Stimulated activated naive CD8-positive, alpha-beta T cell treated with anti-CD3 and anti-CD28 coated beads, Interleukin-15, Interleukin-2, amounts not matched to agents 100 ng/mL and 50 ng/mL, for 24 hours (primary cell): ENCODE measurements at regions not wholly inside any gene's neighbourhood (a gene's known extent, or its start where the extent isn't known, plus 50 kb on each side); places are given as distances from the start of the nearest gene placed in this dataset.

Experiments used
- H3K27ac Mint-ChIP-seq: one replicate; pipeline ENCODE4 v1.8.0; 2021; ENCODE audit warnings: mild to moderate bottlenecking, mixed read lengths
- H3K27me3 Mint-ChIP-seq: one replicate; pipeline ENCODE4 v1.8.0; 2021; ENCODE audit warnings: mixed read lengths
- H3K36me3 Mint-ChIP-seq: one replicate; pipeline ENCODE4 v1.8.0; 2021; ENCODE audit warnings: low read depth, mixed read lengths
- H3K4me1 Mint-ChIP-seq: one replicate; pipeline ENCODE4 v1.8.0; 2021; ENCODE audit warnings: low read depth, mixed read lengths
- H3K4me3 Mint-ChIP-seq: one replicate; pipeline ENCODE4 v1.8.0; 2021; ENCODE audit warnings: mild to moderate bottlenecking, mixed read lengths
- H3K9me3 Mint-ChIP-seq: one replicate; pipeline ENCODE4 v1.8.0; 2021; ENCODE audit warnings: mixed read lengths

GRCh38 chrX:147739196-147739595 lies 172.5 kb upstream of the FMR1 start:
- Mint-ChIP-seq H3K27ac (no peak overlapping the region), H3K9me3 (no peaks in the 10 kb centered on the region), H3K4me1 (peaks cover 16% of the 10 kb centered on the region), H3K27me3 (no peaks in the 10 kb centered on the region), H3K4me3 (no peak overlapping the region), H3K36me3 (no peaks in the 10 kb centered on the region)

GRCh38 chrX:147741776-147742175 lies 169.9 kb upstream of the FMR1 start:
- H3K4me1 Mint-ChIP-seq = peaks cover 16% of the 10 kb centered on the region
- H3K9me3 Mint-ChIP-seq = no peaks in the 10 kb centered on the region
- peaks cover 6% of the 10 kb centered on the region for H3K27me3 Mint-ChIP-seq
- H3K27ac Mint-ChIP-seq = no peak overlapping the region
- no peaks in the 10 kb centered on the region for H3K36me3 Mint-ChIP-seq
- no peak overlapping the region for H3K4me3 Mint-ChIP-seq

- H3K36me3 Mint-ChIP-seq = no peaks in the 10 kb centered on the region
- H3K4me1 Mint-ChIP-seq = no peaks in the 10 kb centered on the region
- H3K27ac Mint-ChIP-seq = no peak overlapping the region
- no peaks in the 10 kb centered on the region for H3K9me3 Mint-ChIP-seq
- peaks cover 6% of the 10 kb centered on the region for H3K27me3 Mint-ChIP-seq
- no peak overlapping the region for H3K4me3 Mint-ChIP-seq
Measured at GRCh38 chrX:147749308-147749707, 162.4 kb upstream of the FMR1 start.

- Mint-ChIP-seq H3K4me3 (no peak overlapping the region), H3K27me3 (no peaks in the 10 kb centered on the region), H3K4me1 (peaks cover 2% of the 10 kb centered on the region), H3K9me3 (no peaks in the 10 kb centered on the region), H3K36me3 (no peaks in the 10 kb centered on the region), H3K27ac (no peak overlapping the region)
Measured at GRCh38 chrX:147757750-147758149, 154.0 kb upstream of the FMR1 start.

- no peak overlapping the region for H3K4me3 Mint-ChIP-seq
- peaks cover 6% of the 10 kb centered on the region for H3K4me1 Mint-ChIP-seq
- no peaks in the 10 kb centered on the region for H3K36me3 Mint-ChIP-seq
- no peak overlapping the region for H3K27ac Mint-ChIP-seq
- H3K9me3 Mint-ChIP-seq = no peaks in the 10 kb centered on the region
- no peaks in the 10 kb centered on the region for H3K27me3 Mint-ChIP-seq
Measured at GRCh38 chrX:147763131-147763530, 148.6 kb upstream of the FMR1 start.

- peaks cover 6% of the 10 kb centered on the region for H3K4me1 Mint-ChIP-seq
- H3K36me3 Mint-ChIP-seq = no peaks in the 10 kb centered on the region
- no peak overlapping the region for H3K4me3 Mint-ChIP-seq
- no peaks in the 10 kb centered on the region for H3K27me3 Mint-ChIP-seq
- no peaks in the 10 kb centered on the region for H3K9me3 Mint-ChIP-seq
- no peak overlapping the region for H3K27ac Mint-ChIP-seq
Measured at GRCh38 chrX:147764868-147765267, 146.9 kb upstream of the FMR1 start.

- no peaks in the 10 kb centered on the region for H3K36me3 Mint-ChIP-seq
- no peak overlapping the region for H3K4me3 Mint-ChIP-seq
- no peaks in the 10 kb centered on the region for H3K27me3 Mint-ChIP-seq
- no peak overlapping the region for H3K27ac Mint-ChIP-seq
- H3K4me1 Mint-ChIP-seq = no peaks in the 10 kb centered on the region
- no peaks in the 10 kb centered on the region for H3K9me3 Mint-ChIP-seq
Measured at GRCh38 chrX:147770858-147771257, 140.9 kb upstream of the FMR1 start.

GRCh38 chrX:147776988-147777387 lies 134.7 kb upstream of the FMR1 start:
- Mint-ChIP-seq H3K36me3 (no peaks in the 10 kb centered on the region), H3K27me3 (no peaks in the 10 kb centered on the region), H3K27ac (no peak overlapping the region)

GRCh38 chrX:147779173-147779572 lies 132.5 kb upstream of the FMR1 start:
- Mint-ChIP-seq H3K4me1 (no peaks in the 10 kb centered on the region), H3K36me3 (no peaks in the 10 kb centered on the region), H3K9me3 (no peaks in the 10 kb centered on the region), H3K4me3 (no peak overlapping the region), H3K27me3 (no peaks in the 10 kb centered on the region), H3K27ac (no peak overlapping the region)

More at GRCh38 chrX:147776988-147777387, 134.7 kb upstream of the FMR1 start:
- Mint-ChIP-seq H3K9me3 (no peaks in the 10 kb centered on the region), H3K4me1 (no peaks in the 10 kb centered on the region), H3K4me3 (no peak overlapping the region)

- Mint-ChIP-seq H3K27ac (no peak overlapping the region), H3K9me3 (no peaks in the 10 kb centered on the region), H3K27me3 (no peaks in the 10 kb centered on the region), H3K36me3 (no peaks in the 10 kb centered on the region), H3K4me3 (no peak overlapping the region), H3K4me1 (no peaks in the 10 kb centered on the region)
Measured at GRCh38 chrX:147781844-147782243, 129.9 kb upstream of the FMR1 start.

- H3K4me1 Mint-ChIP-seq = no peaks in the 10 kb centered on the region
- H3K27ac Mint-ChIP-seq = no peak overlapping the region
- H3K4me3 Mint-ChIP-seq = no peak overlapping the region
- no peaks in the 10 kb centered on the region for H3K36me3 Mint-ChIP-seq
- no peaks in the 10 kb centered on the region for H3K9me3 Mint-ChIP-seq
- H3K27me3 Mint-ChIP-seq = no peaks in the 10 kb centered on the region
Measured at GRCh38 chrX:147788641-147789350, 122.9 kb upstream of the FMR1 start.

- H3K36me3 Mint-ChIP-seq = no peaks in the 10 kb centered on the region
- no peaks in the 10 kb centered on the region for H3K9me3 Mint-ChIP-seq
- H3K27me3 Mint-ChIP-seq = no peaks in the 10 kb centered on the region
- H3K4me3 Mint-ChIP-seq = no peak overlapping the region
- H3K4me1 Mint-ChIP-seq = no peaks in the 10 kb centered on the region
- H3K27ac Mint-ChIP-seq = no peak overlapping the region
Measured at GRCh38 chrX:147800663-147801062, 111.1 kb upstream of the FMR1 start.

- Mint-ChIP-seq H3K9me3 (no peaks in the 10 kb centered on the region), H3K4me3 (no peak overlapping the region), H3K36me3 (no peaks in the 10 kb centered on the region), H3K27ac (no peak overlapping the region), H3K27me3 (no peaks in the 10 kb centered on the region), H3K4me1 (no peaks in the 10 kb centered on the region)
Measured at GRCh38 chrX:147803948-147804347, 107.8 kb upstream of the FMR1 start.

- no peaks in the 10 kb centered on the region for H3K36me3 Mint-ChIP-seq
- H3K4me1 Mint-ChIP-seq = no peaks in the 10 kb centered on the region
- H3K27me3 Mint-ChIP-seq = no peaks in the 10 kb centered on the region
- no peak overlapping the region for H3K27ac Mint-ChIP-seq
- no peaks in the 10 kb centered on the region for H3K9me3 Mint-ChIP-seq
- no peak overlapping the region for H3K4me3 Mint-ChIP-seq
Measured at GRCh38 chrX:147811803-147812202, 99.9 kb upstream of the FMR1 start.

GRCh38 chrX:147827070-147827469 lies 84.6 kb upstream of the FMR1 start:
- H3K36me3 Mint-ChIP-seq = no peaks in the 10 kb centered on the region
- H3K4me3 Mint-ChIP-seq = no peak overlapping the region
- H3K27me3 Mint-ChIP-seq = peaks cover 5% of the 10 kb centered on the region
- peaks cover 8% of the 10 kb centered on the region for H3K9me3 Mint-ChIP-seq
- H3K27ac Mint-ChIP-seq = no peak overlapping the region
- no peaks in the 10 kb centered on the region for H3K4me1 Mint-ChIP-seq

GRCh38 chrX:147828719-147829118 lies 83.0 kb upstream of the FMR1 start:
- Mint-ChIP-seq H3K4me3 (no peak overlapping the region), H3K36me3 (no peaks in the 10 kb centered on the region), H3K4me1 (no peaks in the 10 kb centered on the region), H3K9me3 (peaks cover 3% of the 10 kb centered on the region), H3K27me3 (no peaks in the 10 kb centered on the region), H3K27ac (no peak overlapping the region)
